ENCODE measurements at regions not wholly inside any gene's neighbourhood (a gene's known extent, or its start where the extent isn't known, plus 50 kb on each side); places are given as distances from the start of the nearest gene placed in this dataset.
A peak's percentile ranks its signal among the peaks of the same experiment; 100 is the strongest.

GRCh38 chr10:113435881-113436280 is 117.0 kb upstream of the HABP2 start:
- Histone ChIP-seq H3K4me3 (no peak overlapping the region), H3K27ac (no peak overlapping the region), H3K27me3 (no peaks in the 10 kb centered on the region), H3K4me1 (no peaks in the 10 kb centered on the region), H3K9me3 (peaks cover 0 to 4% of the 10 kb centered on the region in 2 donors), H3K36me3 (no peaks in the 10 kb centered on the region)
- TF ChIP-seq CTCF (IDR thresholded peaks at IDR 0.05): no peak
- no peak for DNase-seq (ENCODE audit: low spot score in 2 of 2)
- intact Hi-C loops (cut with DNase I): no loop called here

GRCh38 chr10:113436851-113437250 is 116.0 kb upstream of the HABP2 start:
- intact Hi-C loops (cut with DNase I): no loop called here
- H3K27me3 ChIP-seq: no peaks in the 10 kb centered on the region
- no peaks in the 10 kb centered on the region for H3K36me3 ChIP-seq
- no peaks in the 10 kb centered on the region for H3K4me1 ChIP-seq
- H3K4me3 ChIP-seq: no peak overlapping the region
- no peak for TF ChIP-seq CTCF (IDR thresholded peaks at IDR 0.05)
- H3K9me3 ChIP-seq: peaks cover 0 to 4% of the 10 kb centered on the region in 2 donors
- DNase-seq (ENCODE audit: low spot score in 2 of 2): no peak
- H3K27ac ChIP-seq: no peak overlapping the region

GRCh38 chr10:113438652-113439051 is 114.2 kb upstream of the HABP2 start:
- no peaks in the 10 kb centered on the region for H3K4me1 ChIP-seq
- DNase-seq (ENCODE audit: low spot score in 2 of 2): no peak
- no peak overlapping the region for H3K4me3 ChIP-seq
- no peak overlapping the region for H3K27ac ChIP-seq
- H3K9me3 ChIP-seq: peaks cover 0 to 4% of the 10 kb centered on the region in 2 donors
- no peaks in the 10 kb centered on the region for H3K36me3 ChIP-seq
- H3K27me3 ChIP-seq: no peaks in the 10 kb centered on the region
- intact Hi-C loops (cut with DNase I): no loop called here
- TF ChIP-seq CTCF (IDR thresholded peaks at IDR 0.05): no peak

- Histone ChIP-seq H3K36me3 (no peaks in the 10 kb centered on the region), H3K4me3 (no peak overlapping the region), H3K27me3 (no peaks in the 10 kb centered on the region), H3K4me1 (no peaks in the 10 kb centered on the region), H3K27ac (no peak overlapping the region), H3K9me3 (no peaks in the 10 kb centered on the region)
- DNase-seq (ENCODE audit: low spot score in 2 of 2): no peak
- TF ChIP-seq CTCF (IDR thresholded peaks at IDR 0.05): peak in 2 of 3 experiments; percentile 17 to 40
- intact Hi-C loops (cut with DNase I): loop anchor here (2.0 kb wide), 2 partner anchors 82 to 122 kb away; no protein-coding TSS in a partner anchor
Measured at GRCh38 chr10:113441220-113441619, 111.6 kb upstream of the HABP2 start.

- H3K27ac ChIP-seq: no peak overlapping the region
- H3K4me1 ChIP-seq: no peaks in the 10 kb centered on the region
- no peak overlapping the region for H3K4me3 ChIP-seq
- H3K27me3 ChIP-seq: no peaks in the 10 kb centered on the region
- intact Hi-C loops (cut with DNase I): loop anchor here (2.0 kb wide), 2 partner anchors 81 to 121 kb away; no protein-coding TSS in a partner anchor
- no peak for TF ChIP-seq CTCF (IDR thresholded peaks at IDR 0.05)
- no peaks in the 10 kb centered on the region for H3K9me3 ChIP-seq
- DNase-seq (ENCODE audit: low spot score in 2 of 2): no peak
- no peaks in the 10 kb centered on the region for H3K36me3 ChIP-seq
Measured at GRCh38 chr10:113441686-113442270, 111.1 kb upstream of the HABP2 start.

GRCh38 chr10:113442336-113442735 is 110.5 kb upstream of the HABP2 start:
- no peaks in the 10 kb centered on the region for H3K27me3 ChIP-seq
- H3K36me3 ChIP-seq: no peaks in the 10 kb centered on the region
- H3K4me1 ChIP-seq: no peaks in the 10 kb centered on the region
- H3K4me3 ChIP-seq: no peak overlapping the region
- H3K27ac ChIP-seq: no peak overlapping the region
- H3K9me3 ChIP-seq: no peaks in the 10 kb centered on the region
- TF ChIP-seq CTCF (IDR thresholded peaks at IDR 0.05): no peak
- intact Hi-C loops (cut with DNase I): no loop called here
- no peak for DNase-seq (ENCODE audit: low spot score in 2 of 2)
